ENCODE measurements at regions not wholly inside any gene's neighbourhood (a gene's known extent, or its start where the extent isn't known, plus 50 kb on each side); places are given as distances from the start of the nearest gene placed in this dataset.

GRCh38 chr13:105825071-105825470 lies 710.4 kb downstream of the EFNB2 start:
- no peaks in the 10 kb centered on the region for H3K9me2 ChIP-seq (ENCODE audit: low read depth, low read length)
- no peaks in the 10 kb centered on the region for H3K27me3 ChIP-seq (ENCODE audit: insufficient read depth, low read length)
- H3K9ac ChIP-seq (ENCODE audit: low read length), result no peak overlapping the region
- H3K4me1 ChIP-seq (ENCODE audit: insufficient read depth, low read length, severe bottlenecking), result no peaks in the 10 kb centered on the region
- no peak overlapping the region for H3K27ac ChIP-seq (ENCODE audit: low read depth, low read length, poor library complexity, severe bottlenecking)
- H3K79me2 ChIP-seq (ENCODE audit: insufficient read depth, low read length), result no peaks in the 10 kb centered on the region
- H3K4me2 ChIP-seq (ENCODE audit: low read length), result no peak overlapping the region
- TF ChIP-seq CTCF (IDR thresholded peaks at IDR 0.05; ENCODE audit: low read length) (no peak), EZH2 (IDR thresholded peaks at IDR 0.05; ENCODE audit: borderline replicate concordance, low read length) (no peak)
- H3K36me3 ChIP-seq (ENCODE audit: insufficient read depth, low read length), result no peaks in the 10 kb centered on the region
- no peaks in the 10 kb centered on the region for H4K20me1 ChIP-seq (ENCODE audit: insufficient read depth, low read length)
- no peak overlapping the region for H2AFZ ChIP-seq (ENCODE audit: low read length)
- no peak overlapping the region for H3K4me3 ChIP-seq (ENCODE audit: low read depth, low read length, poor library complexity, severe bottlenecking)
- H3K9me3 ChIP-seq (ENCODE audit: low read length), result no peaks in the 10 kb centered on the region
- H3F3A ChIP-seq (ENCODE audit: insufficient read depth, low read length), result no peaks in the 10 kb centered on the region

GRCh38 chr13:105821337-105821736 lies 714.1 kb downstream of the EFNB2 start:
- TF ChIP-seq CTCF (IDR thresholded peaks at IDR 0.05; ENCODE audit: low read length) (no peak), EZH2 (IDR thresholded peaks at IDR 0.05; ENCODE audit: borderline replicate concordance, low read length) (no peak)
- Histone ChIP-seq H3K9ac (ENCODE audit: low read length) (no peak overlapping the region), H3K27me3 (ENCODE audit: insufficient read depth, low read length) (no peaks in the 10 kb centered on the region), H3K4me2 (ENCODE audit: low read length) (no peak overlapping the region), H3K4me1 (ENCODE audit: insufficient read depth, low read length, severe bottlenecking) (no peaks in the 10 kb centered on the region), H3K9me3 (ENCODE audit: low read length) (no peaks in the 10 kb centered on the region), H3K27ac (ENCODE audit: low read depth, low read length, poor library complexity, severe bottlenecking) (no peak overlapping the region), H3K4me3 (ENCODE audit: low read depth, low read length, poor library complexity, severe bottlenecking) (no peak overlapping the region), H2AFZ (ENCODE audit: low read length) (no peak overlapping the region), H3F3A (ENCODE audit: insufficient read depth, low read length) (no peaks in the 10 kb centered on the region), H4K20me1 (ENCODE audit: insufficient read depth, low read length) (no peaks in the 10 kb centered on the region), H3K36me3 (ENCODE audit: insufficient read depth, low read length) (no peaks in the 10 kb centered on the region), H3K79me2 (ENCODE audit: insufficient read depth, low read length) (no peaks in the 10 kb centered on the region), H3K9me2 (ENCODE audit: low read depth, low read length) (no peaks in the 10 kb centered on the region)

GRCh38 chr13:105820415-105820814 lies 715.0 kb downstream of the EFNB2 start:
- Histone ChIP-seq H3K9me2 (ENCODE audit: low read depth, low read length) (no peaks in the 10 kb centered on the region), H3K27ac (ENCODE audit: low read depth, low read length, poor library complexity, severe bottlenecking) (no peak overlapping the region), H3K27me3 (ENCODE audit: insufficient read depth, low read length) (no peaks in the 10 kb centered on the region), H3K9me3 (ENCODE audit: low read length) (no peaks in the 10 kb centered on the region), H3F3A (ENCODE audit: insufficient read depth, low read length) (no peaks in the 10 kb centered on the region), H2AFZ (ENCODE audit: low read length) (no peak overlapping the region), H4K20me1 (ENCODE audit: insufficient read depth, low read length) (no peaks in the 10 kb centered on the region), H3K4me1 (ENCODE audit: insufficient read depth, low read length, severe bottlenecking) (no peaks in the 10 kb centered on the region), H3K4me2 (ENCODE audit: low read length) (no peak overlapping the region), H3K79me2 (ENCODE audit: insufficient read depth, low read length) (no peaks in the 10 kb centered on the region), H3K36me3 (ENCODE audit: insufficient read depth, low read length) (no peaks in the 10 kb centered on the region), H3K4me3 (ENCODE audit: low read depth, low read length, poor library complexity, severe bottlenecking) (no peak overlapping the region), H3K9ac (ENCODE audit: low read length) (no peak overlapping the region)
- TF ChIP-seq CTCF (IDR thresholded peaks at IDR 0.05; ENCODE audit: low read length), result no peak
